ENCODE measurements at regions not wholly inside any gene's neighbourhood (a gene's known extent, or its start where the extent isn't known, plus 50 kb on each side); places are given as distances from the start of the nearest gene placed in this dataset.

DNA sequence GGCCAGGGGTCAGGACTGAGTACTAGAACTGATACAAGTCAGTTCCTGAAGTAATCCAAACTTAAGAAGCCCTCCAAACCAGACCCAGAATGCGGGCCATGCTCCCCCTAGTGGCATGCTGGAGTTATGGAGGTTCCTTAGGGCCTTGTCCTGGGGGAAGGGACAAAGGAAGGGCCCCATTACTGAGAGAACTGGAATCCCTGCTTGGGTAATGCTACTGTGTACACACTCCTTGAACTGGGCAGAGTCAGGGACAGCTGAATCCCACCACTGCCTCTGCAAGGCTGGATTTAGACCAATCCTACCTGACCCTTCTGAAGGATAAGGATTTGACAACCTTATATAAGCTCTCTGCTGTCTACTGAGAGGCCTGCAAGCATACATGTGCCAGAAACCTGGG lies 97.3 kb upstream of the AKIP1 start:
- peaks cover 46% of the 10 kb centered on the region for H3K4me1 Mint-ChIP-seq
- H3K36me3 Mint-ChIP-seq (ENCODE audit: low read depth): no peaks in the 10 kb centered on the region
- peak overlapping the region; percentile 14 for H3K4me3 Mint-ChIP-seq
- no peaks in the 10 kb centered on the region for H3K27me3 Mint-ChIP-seq (ENCODE audit: low read depth)
- TF ChIP-seq, protein P1, sequence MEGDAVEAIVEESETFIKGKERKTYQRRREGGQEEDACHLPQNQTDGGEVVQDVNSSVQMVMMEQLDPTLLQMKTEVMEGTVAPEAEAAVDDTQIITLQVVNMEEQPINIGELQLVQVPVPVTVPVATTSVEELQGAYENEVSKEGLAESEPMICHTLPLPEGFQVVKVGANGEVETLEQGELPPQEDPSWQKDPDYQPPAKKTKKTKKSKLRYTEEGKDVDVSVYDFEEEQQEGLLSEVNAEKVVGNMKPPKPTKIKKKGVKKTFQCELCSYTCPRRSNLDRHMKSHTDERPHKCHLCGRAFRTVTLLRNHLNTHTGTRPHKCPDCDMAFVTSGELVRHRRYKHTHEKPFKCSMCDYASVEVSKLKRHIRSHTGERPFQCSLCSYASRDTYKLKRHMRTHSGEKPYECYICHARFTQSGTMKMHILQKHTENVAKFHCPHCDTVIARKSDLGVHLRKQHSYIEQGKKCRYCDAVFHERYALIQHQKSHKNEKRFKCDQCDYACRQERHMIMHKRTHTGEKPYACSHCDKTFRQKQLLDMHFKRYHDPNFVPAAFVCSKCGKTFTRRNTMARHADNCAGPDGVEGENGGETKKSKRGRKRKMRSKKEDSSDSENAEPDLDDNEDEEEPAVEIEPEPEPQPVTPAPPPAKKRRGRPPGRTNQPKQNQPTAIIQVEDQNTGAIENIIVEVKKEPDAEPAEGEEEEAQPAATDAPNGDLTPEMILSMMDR (conservative IDR thresholded peaks at IDR 0.05): peak; percentile 80
- H3K9me3 Mint-ChIP-seq: peaks cover 3% of the 10 kb centered on the region
- DNase-seq (ENCODE audit: low read depth, low spot score): peak; percentile 75
- H3K27ac Mint-ChIP-seq (ENCODE audit: unreplicated experiment): no peak overlapping the region

- H3K36me3 Mint-ChIP-seq (ENCODE audit: low read depth): no peaks in the 10 kb centered on the region
- H3K27me3 Mint-ChIP-seq (ENCODE audit: low read depth): no peaks in the 10 kb centered on the region
- DNase-seq (ENCODE audit: low read depth, low spot score): no peak
- no peak overlapping the region for H3K4me3 Mint-ChIP-seq
- TF ChIP-seq, protein P1 (conservative IDR thresholded peaks at IDR 0.05): no peak
- peaks cover 39% of the 10 kb centered on the region for H3K4me1 Mint-ChIP-seq
- H3K9me3 Mint-ChIP-seq: peaks cover 3% of the 10 kb centered on the region
- no peak overlapping the region for H3K27ac Mint-ChIP-seq (ENCODE audit: unreplicated experiment)
These were observed 96.6 kb upstream of the AKIP1 start for GRCh38 chr11:8814209-8814922.

DNA sequence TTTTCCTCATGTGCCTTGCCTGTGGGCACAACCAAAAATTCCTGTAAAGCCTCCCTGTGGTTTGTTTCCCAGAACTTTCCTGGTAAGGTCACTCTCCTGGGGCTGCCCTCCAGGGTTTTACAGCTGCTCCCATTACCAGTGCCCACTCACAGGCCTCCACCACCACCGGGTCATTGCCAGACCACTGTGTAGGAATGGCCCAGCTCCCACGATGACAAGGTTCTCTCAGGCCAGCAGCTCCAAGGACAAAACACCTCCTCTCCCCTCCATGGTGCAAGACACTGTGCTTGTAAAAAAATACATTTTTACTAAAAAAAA lies 96.1 kb upstream of the AKIP1 start:
- DNase-seq (ENCODE audit: low read depth, low spot score): no peak
- Mint-ChIP-seq H3K9me3 (peaks cover 3% of the 10 kb centered on the region), H3K36me3 (ENCODE audit: low read depth) (no peaks in the 10 kb centered on the region), H3K27ac (ENCODE audit: unreplicated experiment) (no peak overlapping the region), H3K4me3 (no peak overlapping the region), H3K4me1 (peaks cover 34% of the 10 kb centered on the region), H3K27me3 (ENCODE audit: low read depth) (no peaks in the 10 kb centered on the region)
- TF ChIP-seq, protein P1 (conservative IDR thresholded peaks at IDR 0.05): no peak

- H3K4me1 Mint-ChIP-seq: peaks cover 23% of the 10 kb centered on the region
- H3K27ac Mint-ChIP-seq (ENCODE audit: unreplicated experiment): no peak overlapping the region
- H3K36me3 Mint-ChIP-seq (ENCODE audit: low read depth): no peaks in the 10 kb centered on the region
These were observed 92.6 kb upstream of the AKIP1 start for GRCh38 chr11:8818421-8818820.

GRCh38 chr11:8820401-8820800 lies 90.6 kb upstream of the AKIP1 start:
- peaks cover 2% of the 10 kb centered on the region for H3K36me3 Mint-ChIP-seq (ENCODE audit: low read depth)
- DNase-seq (ENCODE audit: low read depth, low spot score): no peak
- H3K27ac Mint-ChIP-seq (ENCODE audit: unreplicated experiment): no peak overlapping the region
- H3K4me1 Mint-ChIP-seq: peaks cover 23% of the 10 kb centered on the region
- H3K27me3 Mint-ChIP-seq (ENCODE audit: low read depth): no peaks in the 10 kb centered on the region
- H3K4me3 Mint-ChIP-seq: no peak overlapping the region
- H3K9me3 Mint-ChIP-seq: peaks cover 3% of the 10 kb centered on the region
- TF ChIP-seq, protein P1 (conservative IDR thresholded peaks at IDR 0.05): no peak

More at GRCh38 chr11:8818421-8818820, 92.6 kb upstream of the AKIP1 start:
- H3K9me3 Mint-ChIP-seq: peaks cover 3% of the 10 kb centered on the region
- H3K27me3 Mint-ChIP-seq (ENCODE audit: low read depth): no peaks in the 10 kb centered on the region
- no peak for DNase-seq (ENCODE audit: low read depth, low spot score)
- TF ChIP-seq, protein P1 (conservative IDR thresholded peaks at IDR 0.05): no peak
- no peak overlapping the region for H3K4me3 Mint-ChIP-seq
